Chondrocyte (in vitro differentiated cells): ENCODE measurements at regions not wholly inside any gene's neighbourhood (a gene's known extent, or its start where the extent isn't known, plus 50 kb on each side); places are given as distances from the start of the nearest gene placed in this dataset.

Experiments
- DNase-seq: peaks from one replicate; pipeline ENCODE4 v3.0.0; 2021; ENCODE audit warnings: mixed read lengths, low spot score
- H3K27ac Mint-ChIP-seq: one replicate; pipeline ENCODE4 v1.8.0; 2021; ENCODE audit warnings: mild to moderate bottlenecking, moderate library complexity, mixed read lengths; ENCODE audit not compliant: unreplicated experiment
- H3K27me3 Mint-ChIP-seq: 2 replicates; pipeline ENCODE4 v1.8.0; 2021; ENCODE audit warnings: low read depth, mixed read lengths
- H3K36me3 Mint-ChIP-seq: 2 replicates; pipeline ENCODE4 v1.8.0; 2021; ENCODE audit warnings: low read depth, mixed read lengths
- H3K4me1 Mint-ChIP-seq: 2 replicates; pipeline ENCODE4 v1.8.0; 2021; ENCODE audit warnings: low read depth, mild to moderate bottlenecking, mixed read lengths
- H3K4me3 Mint-ChIP-seq: one replicate; pipeline ENCODE4 v1.8.0; 2021; ENCODE audit warnings: mild to moderate bottlenecking, moderate library complexity, mixed read lengths; ENCODE audit not compliant: unreplicated experiment
- H3K9me3 Mint-ChIP-seq: 2 replicates; pipeline ENCODE4 v1.8.0; 2021; ENCODE audit warnings: low read depth, mixed read lengths
- CTCF ChIP-seq: fragments of 200-600 bp; sonication (generic); IDR thresholded peaks from 2 replicates; pipeline ENCODE4 v1.5.0; 2021; ENCODE audit warnings: antibody characterized with exemption, mild to moderate bottlenecking, moderate library complexity

GRCh38 chr9:82331079-82331478, 342.5 kb downstream of the SPATA31D1 start:
- Mint-ChIP-seq H3K4me1 (peaks cover 22% of the 10 kb centered on the region), H3K27ac (no peak overlapping the region), H3K36me3 (peaks cover 3% of the 10 kb centered on the region), H3K9me3 (peaks cover 9% of the 10 kb centered on the region), H3K4me3 (no peak overlapping the region), H3K27me3 (no peaks in the 10 kb centered on the region)
- no peak for DNase-seq
- TF ChIP-seq CTCF: no peak

GRCh38 chr9:82332018-82332773, 343.6 kb downstream of the SPATA31D1 start:
- peaks cover 22% of the 10 kb centered on the region for H3K4me1 Mint-ChIP-seq
- H3K4me3 Mint-ChIP-seq: peak overlapping the region; percentile 17
- H3K9me3 Mint-ChIP-seq: peaks cover under 1% of the 10 kb centered on the region
- no peak for TF ChIP-seq CTCF
- DNase-seq: no peak
- no peaks in the 10 kb centered on the region for H3K36me3 Mint-ChIP-seq
- peak overlapping the region; percentile 39 for H3K27ac Mint-ChIP-seq
- H3K27me3 Mint-ChIP-seq: no peaks in the 10 kb centered on the region

GRCh38 chr9:82332774-82333152, 344.2 kb downstream of the SPATA31D1 start:
- Mint-ChIP-seq H3K9me3 (no peaks in the 10 kb centered on the region), H3K36me3 (no peaks in the 10 kb centered on the region), H3K4me1 (peaks cover 22% of the 10 kb centered on the region), H3K27ac (peak overlapping the region; percentile 42), H3K4me3 (no peak overlapping the region), H3K27me3 (no peaks in the 10 kb centered on the region)
- no peak for TF ChIP-seq CTCF
- no peak for DNase-seq

GRCh38 chr9:82333671-82334070, 345.1 kb downstream of the SPATA31D1 start:
- H3K36me3 Mint-ChIP-seq: no peaks in the 10 kb centered on the region
- H3K4me3 Mint-ChIP-seq: no peak overlapping the region
- no peak for TF ChIP-seq CTCF
- no peaks in the 10 kb centered on the region for H3K9me3 Mint-ChIP-seq
- H3K27me3 Mint-ChIP-seq: no peaks in the 10 kb centered on the region
- peaks cover 22% of the 10 kb centered on the region for H3K4me1 Mint-ChIP-seq
- DNase-seq: no peak
- no peak overlapping the region for H3K27ac Mint-ChIP-seq

- Mint-ChIP-seq H3K9me3 (no peaks in the 10 kb centered on the region), H3K4me1 (peaks cover 27% of the 10 kb centered on the region), H3K4me3 (no peak overlapping the region), H3K27me3 (no peaks in the 10 kb centered on the region), H3K36me3 (no peaks in the 10 kb centered on the region), H3K27ac (no peak overlapping the region)
- no peak for TF ChIP-seq CTCF
- no peak for DNase-seq
Observed at GRCh38 chr9:82334286-82334685, 345.7 kb downstream of the SPATA31D1 start.
